H1 (cell line): ENCODE measurements at regions not wholly inside any gene's neighbourhood (a gene's known extent, or its start where the extent isn't known, plus 50 kb on each side); places are given as distances from the start of the nearest gene placed in this dataset.

Source experiments
- CTCF ChIP-seq, 3 experiments: IDR thresholded peaks; 1 replicate in 2 of 3; 2 replicates in 1 of 3; pipeline versions ENCODE4 v1.5.1 to v1.6.1; 2011; ENCODE audit warnings: low read length in 3 of 3, mild to moderate bottlenecking in 3 of 3, inconsistent platforms in 2 of 3, low read depth in 1 of 3, moderate library complexity in 1 of 3; ENCODE audit not compliant: insufficient read depth in 1 of 3; ENCODE audit errors: control extremely low read depth in 1 of 3

- no peak for TF ChIP-seq CTCF (IDR thresholded peaks at IDR 0.05; ENCODE audit: control extremely low read depth in 1 of 3, insufficient read depth in 1 of 3, low read depth in 1 of 3, low read length in 3 of 3)
These were observed 77.4 kb upstream of the IQSEC1 start (continued) for GRCh38 chr3:13150624-13151023.
